Activated T-cell treated with anti-CD3 and anti-CD28 coated beads, Interleukin-2, amount 50 U/mL, for 72 hours (primary cell): ENCODE measurements at regions not wholly inside any gene's neighbourhood (a gene's known extent, or its start where the extent isn't known, plus 50 kb on each side); places are given as distances from the start of the nearest gene placed in this dataset.

Experiments used
- ATAC-seq, 2 donors: fragments of 150-1000 bp; cut with Tn5 transposase; replicated peaks in 1 of 2; 2 replicates each; pipeline ENCODE4 v1.10.0; 2021; ENCODE audit warnings: moderate library complexity in 2 of 2, mild to moderate bottlenecking in 1 of 2
- DNase-seq, 2 donors: peaks; one replicate each; pipeline ENCODE4 v3.0.0; 2021 to 2022; ENCODE audit warnings: mixed read lengths in 1 of 2
- H3K27ac Mint-ChIP-seq: one replicate; pipeline ENCODE4 v1.8.0; 2022; ENCODE audit warnings: mild to moderate bottlenecking, moderate library complexity, mixed read lengths
- H3K27me3 Mint-ChIP-seq: one replicate; pipeline ENCODE4 v1.8.0; 2022; ENCODE audit warnings: low read depth, mixed read lengths
- H3K36me3 Mint-ChIP-seq, 2 donors: one replicate each; pipeline ENCODE4 v1.8.0; 2022; ENCODE audit warnings: mixed read lengths in 2 of 2, mild to moderate bottlenecking in 1 of 2; ENCODE audit not compliant: insufficient read depth in 2 of 2
- H3K4me1 Mint-ChIP-seq: one replicate; pipeline ENCODE4 v1.8.0; 2022; ENCODE audit warnings: low read depth, mixed read lengths
- H3K4me3 Mint-ChIP-seq, 2 donors: one replicate each; pipeline ENCODE4 v1.8.0; 2022; ENCODE audit warnings: mild to moderate bottlenecking in 2 of 2, mixed read lengths in 2 of 2, moderate library complexity in 2 of 2
- H3K9me3 Mint-ChIP-seq, 2 donors: one replicate each; pipeline ENCODE4 v1.8.0; 2022; ENCODE audit warnings: mixed read lengths in 2 of 2

- ATAC-seq, result no peak
- H3K9me3 Mint-ChIP-seq, result peaks cover 0 to 2% of the 10 kb centered on the region in 2 donors
- H3K27me3 Mint-ChIP-seq, result no peaks in the 10 kb centered on the region
- H3K4me3 Mint-ChIP-seq, result no peak overlapping the region
- no peaks in the 10 kb centered on the region for H3K4me1 Mint-ChIP-seq
- no peaks in the 10 kb centered on the region for H3K36me3 Mint-ChIP-seq
- DNase-seq, result no peak
- H3K27ac Mint-ChIP-seq, result no peak overlapping the region
These were observed 98.1 kb upstream of the KIRREL3 start for GRCh38 chr11:127098684-127099083.

- no peaks in the 10 kb centered on the region for H3K27me3 Mint-ChIP-seq
- DNase-seq (no peak), ATAC-seq (no peak)
- H3K27ac Mint-ChIP-seq, result no peak overlapping the region
- no peaks in the 10 kb centered on the region for H3K36me3 Mint-ChIP-seq
- H3K4me3 Mint-ChIP-seq, result no peak overlapping the region
- H3K9me3 Mint-ChIP-seq, result no peaks in the 10 kb centered on the region
- no peaks in the 10 kb centered on the region for H3K4me1 Mint-ChIP-seq
These were observed 80.2 kb upstream of the KIRREL3 start for GRCh38 chr11:127080735-127081134.

- Mint-ChIP-seq H3K36me3 (no peaks in the 10 kb centered on the region), H3K9me3 (no peaks in the 10 kb centered on the region), H3K27ac (no peak overlapping the region), H3K4me1 (no peaks in the 10 kb centered on the region), H3K4me3 (no peak overlapping the region), H3K27me3 (no peaks in the 10 kb centered on the region)
- no peak for DNase-seq
- ATAC-seq, result no peak
These were observed 75.2 kb upstream of the KIRREL3 start for GRCh38 chr11:127075758-127076157.

GRCh38 chr11:127074151-127074761 lies 73.7 kb upstream of the KIRREL3 start:
- no peaks in the 10 kb centered on the region for H3K36me3 Mint-ChIP-seq
- no peaks in the 10 kb centered on the region for H3K9me3 Mint-ChIP-seq
- H3K4me3 Mint-ChIP-seq, result no peak overlapping the region
- H3K4me1 Mint-ChIP-seq, result no peaks in the 10 kb centered on the region
- DNase-seq (no peak), ATAC-seq (peak in 1 of 2 donors; percentile 28)
- H3K27ac Mint-ChIP-seq, result no peak overlapping the region
- no peaks in the 10 kb centered on the region for H3K27me3 Mint-ChIP-seq

GRCh38 chr11:127073621-127074020 lies 73.1 kb upstream of the KIRREL3 start:
- ATAC-seq, result no peak
- Mint-ChIP-seq H3K36me3 (no peaks in the 10 kb centered on the region), H3K27ac (no peak overlapping the region), H3K4me3 (no peak overlapping the region), H3K9me3 (no peaks in the 10 kb centered on the region), H3K27me3 (no peaks in the 10 kb centered on the region), H3K4me1 (no peaks in the 10 kb centered on the region)
- DNase-seq, result no peak

GRCh38 chr11:127071606-127072005 lies 71.0 kb upstream of the KIRREL3 start:
- Mint-ChIP-seq H3K36me3 (no peaks in the 10 kb centered on the region), H3K4me1 (no peaks in the 10 kb centered on the region), H3K27ac (no peak overlapping the region), H3K4me3 (no peak overlapping the region), H3K9me3 (no peaks in the 10 kb centered on the region), H3K27me3 (no peaks in the 10 kb centered on the region)
- DNase-seq (no peak), ATAC-seq (no peak)

DNA sequence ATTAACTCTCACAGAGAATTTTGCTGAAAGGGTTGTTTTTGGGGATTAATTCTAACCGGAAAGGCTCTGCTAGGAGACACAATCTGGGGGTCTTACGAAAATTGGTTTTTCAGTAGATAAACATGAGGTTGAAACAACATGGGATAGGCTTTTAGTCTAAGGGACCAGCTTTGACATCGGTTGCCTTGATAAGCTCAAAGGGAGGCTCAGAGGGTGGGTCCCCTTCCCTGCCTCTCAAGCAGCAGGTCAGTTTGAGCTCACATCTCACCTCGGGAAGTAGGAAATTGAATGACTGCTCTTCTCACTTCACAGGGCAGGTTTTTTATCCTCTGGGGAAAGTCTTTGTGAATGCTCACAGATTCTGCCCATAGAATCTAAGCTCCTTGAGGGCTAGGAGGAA lies 70.2 kb upstream of the KIRREL3 start:
- no peak for ATAC-seq
- Mint-ChIP-seq H3K9me3 (no peaks in the 10 kb centered on the region), H3K4me3 (no peak overlapping the region), H3K4me1 (no peaks in the 10 kb centered on the region), H3K27ac (no peak overlapping the region), H3K36me3 (no peaks in the 10 kb centered on the region), H3K27me3 (no peaks in the 10 kb centered on the region)
- DNase-seq, result no peak

- H3K9me3 Mint-ChIP-seq, result no peaks in the 10 kb centered on the region
- no peak overlapping the region for H3K4me3 Mint-ChIP-seq
- no peak overlapping the region for H3K27ac Mint-ChIP-seq
- DNase-seq (no peak), ATAC-seq (no peak)
- H3K36me3 Mint-ChIP-seq, result no peaks in the 10 kb centered on the region
- no peaks in the 10 kb centered on the region for H3K27me3 Mint-ChIP-seq
- no peaks in the 10 kb centered on the region for H3K4me1 Mint-ChIP-seq
These were observed 66.0 kb upstream of the KIRREL3 start for GRCh38 chr11:127066401-127067090.

DNA sequence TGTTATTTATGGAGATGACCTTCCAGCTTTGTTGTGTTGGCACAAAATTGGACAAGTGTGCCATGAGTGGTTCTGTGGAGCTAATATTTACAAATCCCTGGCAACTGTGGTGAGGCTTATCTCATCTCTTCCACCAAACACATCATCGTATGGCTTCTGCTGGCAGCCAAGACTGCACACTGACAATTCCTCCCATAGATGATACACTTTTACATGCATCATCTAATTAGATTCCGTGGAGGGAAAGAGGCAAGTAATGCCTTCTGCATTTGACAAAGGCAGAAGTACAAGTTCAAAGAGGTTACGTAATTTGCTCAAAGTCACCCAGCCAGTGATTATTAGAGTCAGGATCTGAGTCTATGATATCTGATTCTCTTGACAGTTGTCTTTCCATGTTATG lies 62.7 kb upstream of the KIRREL3 start:
- no peaks in the 10 kb centered on the region for H3K4me1 Mint-ChIP-seq
- H3K4me3 Mint-ChIP-seq, result no peak overlapping the region
- ATAC-seq, result no peak
- no peaks in the 10 kb centered on the region for H3K9me3 Mint-ChIP-seq
- DNase-seq, result no peak
- no peaks in the 10 kb centered on the region for H3K27me3 Mint-ChIP-seq
- no peak overlapping the region for H3K27ac Mint-ChIP-seq
- no peaks in the 10 kb centered on the region for H3K36me3 Mint-ChIP-seq

DNA sequence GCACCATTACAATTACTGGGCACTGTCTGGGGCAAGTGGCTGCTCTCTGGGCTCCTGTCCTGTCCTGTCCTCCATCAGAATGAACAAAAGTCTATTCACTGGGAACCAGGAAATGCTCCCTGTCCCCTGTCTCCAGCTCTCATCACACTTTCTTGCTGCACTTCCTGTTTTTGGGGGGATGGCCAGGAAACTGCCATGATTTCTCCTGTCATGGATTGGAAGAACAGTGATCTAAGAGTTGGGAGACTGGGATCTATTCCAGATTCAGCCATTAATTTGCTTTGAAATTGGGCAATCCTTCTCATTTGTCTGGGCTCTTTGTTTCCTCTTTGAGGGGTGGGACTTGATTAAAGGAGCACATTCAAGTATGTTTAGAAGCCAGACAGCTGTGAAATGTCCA lies 61.4 kb upstream of the KIRREL3 start:
- no peak overlapping the region for H3K4me3 Mint-ChIP-seq
- peaks cover 0 to 2% of the 10 kb centered on the region in 2 donors for H3K9me3 Mint-ChIP-seq
- H3K36me3 Mint-ChIP-seq, result no peaks in the 10 kb centered on the region

GRCh38 chr11:127059750-127060149 lies 59.2 kb upstream of the KIRREL3 start:
- DNase-seq, result no peak
- Mint-ChIP-seq H3K9me3 (peaks cover 0 to 2% of the 10 kb centered on the region in 2 donors), H3K4me3 (no peak overlapping the region), H3K4me1 (no peaks in the 10 kb centered on the region), H3K27ac (no peak overlapping the region), H3K36me3 (no peaks in the 10 kb centered on the region), H3K27me3 (no peaks in the 10 kb centered on the region)
- ATAC-seq, result no peak

More for the DNA sequence above, 61.4 kb upstream of the KIRREL3 start:
- no peak for DNase-seq
- Mint-ChIP-seq H3K4me1 (no peaks in the 10 kb centered on the region), H3K27ac (no peak overlapping the region), H3K27me3 (no peaks in the 10 kb centered on the region)
- no peak for ATAC-seq

GRCh38 chr11:127059286-127059685 lies 58.7 kb upstream of the KIRREL3 start:
- Mint-ChIP-seq H3K9me3 (peaks cover 0 to 2% of the 10 kb centered on the region in 2 donors), H3K36me3 (no peaks in the 10 kb centered on the region), H3K4me1 (no peaks in the 10 kb centered on the region), H3K4me3 (no peak overlapping the region), H3K27ac (no peak overlapping the region), H3K27me3 (no peaks in the 10 kb centered on the region)
- DNase-seq (no peak), ATAC-seq (no peak)

DNA sequence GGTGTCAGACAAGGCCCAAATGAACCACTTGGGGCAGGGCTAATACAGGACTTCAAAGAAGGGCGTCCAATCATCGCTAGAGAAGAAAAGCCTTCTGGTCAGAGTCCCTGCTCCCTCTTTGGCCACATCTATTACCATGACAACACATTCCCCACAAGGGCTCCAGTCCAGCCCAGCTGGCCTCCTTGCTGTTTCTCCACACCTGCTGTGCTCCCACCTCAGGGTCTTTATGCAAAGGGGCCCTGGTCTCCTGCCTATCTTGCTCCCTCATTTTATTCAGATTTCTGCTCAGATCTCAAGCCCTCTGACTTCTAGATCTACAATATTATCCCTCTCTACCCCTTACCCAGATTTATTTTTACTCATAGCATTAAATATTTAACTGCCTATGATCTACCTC lies 58.0 kb upstream of the KIRREL3 start:
- Mint-ChIP-seq H3K4me3 (no peak overlapping the region), H3K27ac (no peak overlapping the region), H3K36me3 (no peaks in the 10 kb centered on the region), H3K27me3 (no peaks in the 10 kb centered on the region), H3K9me3 (peaks cover 0 to 2% of the 10 kb centered on the region in 2 donors), H3K4me1 (no peaks in the 10 kb centered on the region)
- no peak for ATAC-seq
- DNase-seq, result no peak

DNA sequence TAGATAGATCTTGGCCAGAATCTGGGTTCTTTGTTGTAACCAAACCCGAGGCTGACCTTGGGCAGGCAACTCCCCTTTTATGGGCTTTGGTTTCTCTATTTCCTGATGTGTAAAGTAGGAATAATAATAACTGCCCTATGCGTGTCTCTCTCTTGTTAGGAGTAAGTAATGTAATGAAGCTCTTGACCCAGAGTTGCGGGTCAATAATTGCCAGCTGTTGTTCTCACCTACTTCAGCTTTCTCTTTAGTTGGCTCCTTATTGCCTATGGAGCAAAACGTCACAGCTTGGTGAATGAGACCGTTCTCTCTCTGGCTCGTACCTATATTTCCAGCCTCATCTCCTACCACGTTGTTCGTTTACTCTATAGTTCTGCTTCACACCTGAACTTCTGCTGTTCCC lies 56.6 kb upstream of the KIRREL3 start:
- Mint-ChIP-seq H3K9me3 (peaks cover 0 to 4% of the 10 kb centered on the region in 2 donors), H3K36me3 (no peaks in the 10 kb centered on the region), H3K27me3 (no peaks in the 10 kb centered on the region), H3K4me1 (no peaks in the 10 kb centered on the region), H3K27ac (no peak overlapping the region), H3K4me3 (no peak overlapping the region)
- no peak for ATAC-seq
- DNase-seq, result no peak
